GM12874 (cell line): ENCODE measurements at regions not wholly inside any gene's neighbourhood (a gene's known extent, or its start where the extent isn't known, plus 50 kb on each side); places are given as distances from the start of the nearest gene placed in this dataset.

Experiments used
- TF ChIP-seq, protein P1 (sequence below): IDR thresholded peaks from 2 replicates; pipeline ENCODE4 v1.5.1; 2011; ENCODE audit warnings: low read depth, mild to moderate bottlenecking, control low read depth, low read length, moderate library complexity; ENCODE audit not compliant: insufficient read depth

DNA sequence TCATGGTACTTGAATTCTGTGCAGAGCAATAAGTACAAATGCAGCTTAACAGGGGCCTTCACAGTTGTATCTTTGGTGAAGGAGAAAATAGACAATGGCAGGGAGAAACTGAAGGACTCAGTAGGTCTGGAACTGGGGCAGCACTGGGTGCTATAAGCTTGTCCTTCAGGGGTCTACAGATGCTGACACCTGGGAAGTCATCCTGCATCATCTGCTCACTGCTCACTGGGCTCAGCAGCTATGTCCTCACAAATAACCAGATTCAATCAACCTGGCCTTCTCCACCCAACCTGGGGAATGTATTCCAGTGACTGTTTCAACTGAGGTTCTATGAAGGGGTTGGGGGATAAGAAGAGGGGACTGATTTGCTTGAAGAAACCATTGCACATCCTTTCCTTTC is 117.0 kb downstream of the ZNF280B start:
- TF ChIP-seq, protein P1, sequence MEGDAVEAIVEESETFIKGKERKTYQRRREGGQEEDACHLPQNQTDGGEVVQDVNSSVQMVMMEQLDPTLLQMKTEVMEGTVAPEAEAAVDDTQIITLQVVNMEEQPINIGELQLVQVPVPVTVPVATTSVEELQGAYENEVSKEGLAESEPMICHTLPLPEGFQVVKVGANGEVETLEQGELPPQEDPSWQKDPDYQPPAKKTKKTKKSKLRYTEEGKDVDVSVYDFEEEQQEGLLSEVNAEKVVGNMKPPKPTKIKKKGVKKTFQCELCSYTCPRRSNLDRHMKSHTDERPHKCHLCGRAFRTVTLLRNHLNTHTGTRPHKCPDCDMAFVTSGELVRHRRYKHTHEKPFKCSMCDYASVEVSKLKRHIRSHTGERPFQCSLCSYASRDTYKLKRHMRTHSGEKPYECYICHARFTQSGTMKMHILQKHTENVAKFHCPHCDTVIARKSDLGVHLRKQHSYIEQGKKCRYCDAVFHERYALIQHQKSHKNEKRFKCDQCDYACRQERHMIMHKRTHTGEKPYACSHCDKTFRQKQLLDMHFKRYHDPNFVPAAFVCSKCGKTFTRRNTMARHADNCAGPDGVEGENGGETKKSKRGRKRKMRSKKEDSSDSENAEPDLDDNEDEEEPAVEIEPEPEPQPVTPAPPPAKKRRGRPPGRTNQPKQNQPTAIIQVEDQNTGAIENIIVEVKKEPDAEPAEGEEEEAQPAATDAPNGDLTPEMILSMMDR = no peak

- TF ChIP-seq, protein P1 = no peak
Measured at GRCh38 chr22:22392131-22392530, 116.4 kb downstream of the ZNF280B start.

- TF ChIP-seq, protein P1 = no peak
Measured at GRCh38 chr22:22394591-22394990, 114.0 kb downstream of the ZNF280B start.

GRCh38 chr22:22395245-22395644 is 113.3 kb downstream of the ZNF280B start:
- TF ChIP-seq, protein P1 = no peak

DNA sequence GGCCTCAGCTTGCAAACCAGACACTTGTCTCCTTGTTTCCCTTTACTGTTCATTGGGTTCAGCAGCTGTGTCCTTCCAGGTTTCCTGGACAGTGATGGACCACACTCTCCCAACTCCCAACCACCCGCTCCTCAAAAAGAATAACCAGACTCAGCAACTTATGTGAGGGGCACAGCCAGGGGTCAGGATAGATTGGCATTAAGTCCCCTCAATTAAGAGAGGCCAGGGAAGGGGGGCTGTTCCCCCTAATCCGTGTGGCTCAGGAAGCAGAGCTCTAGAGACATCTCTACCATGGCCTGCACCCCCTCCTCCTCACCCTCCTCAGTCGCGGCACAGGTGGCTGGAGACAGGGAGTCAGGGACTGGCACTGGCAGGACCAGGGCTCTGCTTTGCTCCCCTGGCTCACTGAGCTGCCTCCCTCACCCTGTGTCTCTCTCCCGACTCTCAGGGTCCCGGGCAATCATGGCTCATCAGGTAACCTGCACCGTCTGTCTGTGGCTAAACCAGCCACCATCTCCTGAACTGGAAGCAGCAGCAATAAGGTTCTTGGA is 111.7 kb downstream of the ZNF280B start:
- TF ChIP-seq, protein P1 = no peak

DNA sequence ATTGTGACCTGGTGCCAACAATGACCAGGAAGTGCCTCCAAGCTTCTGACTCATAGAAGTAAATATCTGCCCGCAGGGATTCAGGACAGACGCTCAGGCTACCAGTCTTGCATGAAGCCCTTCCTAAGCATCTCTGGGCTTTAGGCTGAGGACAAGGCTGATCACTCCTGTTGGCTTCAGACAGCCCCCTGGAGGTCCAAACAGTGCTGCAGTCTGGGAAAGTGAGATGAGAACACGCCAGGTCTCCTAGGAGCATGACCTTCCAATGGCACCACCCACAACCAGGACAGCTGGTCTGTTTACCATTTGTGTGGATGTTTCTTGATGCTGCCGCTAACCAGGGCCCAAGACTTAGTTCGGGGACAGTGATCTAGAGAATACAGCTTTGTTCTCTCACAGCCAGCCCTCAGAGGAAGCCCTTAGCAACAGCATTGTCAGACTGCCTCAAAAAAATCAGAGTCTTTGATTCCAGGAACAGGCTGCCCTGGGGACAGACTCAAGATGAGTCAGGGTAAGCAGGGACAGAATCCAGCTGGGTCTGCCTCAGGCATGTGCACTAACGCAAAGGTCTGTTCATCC is 111.2 kb downstream of the ZNF280B start:
- TF ChIP-seq, protein P1 = no peak

DNA sequence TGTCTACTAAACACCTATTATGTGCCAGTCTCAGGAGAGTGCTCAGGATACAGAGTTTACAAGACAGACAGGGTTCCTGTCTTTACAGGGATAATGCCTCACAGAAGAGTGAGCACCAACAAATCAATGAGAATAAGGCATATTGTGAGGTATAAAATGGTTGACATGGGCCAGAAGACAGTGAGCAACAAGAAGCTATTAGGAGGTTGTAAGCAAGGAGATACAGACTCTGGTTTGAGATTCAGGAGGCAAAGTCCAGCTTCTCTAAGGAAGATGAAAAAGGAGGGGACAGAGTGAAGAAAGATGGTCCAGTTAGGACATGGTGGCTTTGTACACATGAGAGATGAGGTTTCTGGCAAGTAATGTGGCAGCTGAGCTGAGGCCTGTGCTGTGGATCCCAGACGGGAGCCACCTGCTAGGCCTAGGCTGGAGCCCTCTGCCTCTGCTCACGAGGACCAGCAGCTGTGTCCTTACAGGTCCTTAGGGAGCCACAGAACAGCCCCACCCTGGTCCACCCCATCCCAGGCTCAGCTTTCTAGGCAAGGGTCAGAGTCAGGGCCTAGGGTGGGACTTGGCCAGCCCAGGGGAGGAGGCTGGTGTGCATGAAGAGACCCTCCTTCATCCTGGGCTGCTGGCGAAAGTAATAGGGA is 110.5 kb downstream of the ZNF280B start:
- TF ChIP-seq, protein P1 = no peak
